Body of pancreas (tissue), 4 donors: ENCODE measurements at regions not wholly inside any gene's neighbourhood (a gene's known extent, or its start where the extent isn't known, plus 50 kb on each side); places are given as distances from the start of the nearest gene placed in this dataset.
"Not testable (repeated sequence)": the region's sequence is repeated elsewhere in the genome, so short reads cannot be mapped to it uniquely, and the experiment has no call there.

Experiments used
- ATAC-seq: fragments of 150-250 bp; one replicate; pipeline ENCODE4 v1.9.1; 2016
- DNase-seq, 4 donors: peaks; one replicate each; pipeline ENCODE4 v3.0.0-alpha.2; 2019
- H3K27ac ChIP-seq, 4 donors: fragments of 200-600 bp; sonication (generic); 1 replicate in 3 of 4; 2 replicates in 1 of 4; pipeline versions ENCODE4 v1.5.1 to v1.6.1; 2016 to 2019; ENCODE audit warnings: mild to moderate bottlenecking in 1 of 4, mixed read lengths in 1 of 4, moderate library complexity in 1 of 4
- H3K27me3 ChIP-seq, 2 donors: fragments of 200-600 bp; sonication (generic); one replicate each; pipeline ENCODE4 v1.6.0; 2016; ENCODE audit warnings: mild to moderate bottlenecking in 1 of 2
- H3K36me3 ChIP-seq, 2 donors: fragments of 200-600 bp; sonication (generic); replicated peaks in 1 of 2; 2 replicates each; pipeline ENCODE4 v1.5.1; 2016; ENCODE audit warnings: low read depth in 2 of 2; ENCODE audit not compliant: insufficient read depth in 1 of 2
- H3K4me1 ChIP-seq: fragments of 200-600 bp; sonication (generic); one replicate; pipeline ENCODE4 v1.6.0; 2016
- H3K4me3 ChIP-seq, 2 donors: fragments of 200-600 bp; sonication (generic); 1 replicate in 1 of 2; 2 replicates in 1 of 2; pipeline ENCODE4 v1.5.1; 2016 to 2019
- H3K9me3 ChIP-seq, 3 donors: fragments of 200-600 bp; sonication (generic); 1 replicate in 2 of 3; 2 replicates in 1 of 3; pipeline ENCODE4 v1.5.1; 2016
- POLR2A ChIP-seq, 3 donors: fragments of 450-650 bp; IDR thresholded peaks; one replicate each; pipeline ENCODE4 v1.6.1; 2016; ENCODE audit warnings: antibody characterized with exemption in 3 of 3, mild to moderate bottlenecking in 2 of 3
- WGBS, 2 donors: methylation state at CpG; one replicate each; pipeline ENCODE4 v1.1.5; 2017; 5-methylcytosine and 5-hydroxymethylcytosine counted together
- intact Hi-C: fragments of 100-400 bp; cut with DNase I; formaldehyde crosslinking; loops from one replicate; pipeline ENCODE4 v1.15.1; 2023
- TF ChIP-seq, protein P1 (sequence below), 7 experiments: fragments of 450-650 bp in 4 of 7; fragments of 200-600 bp in 3 of 7; sonication (generic) in 3 of 7; IDR thresholded peaks; one replicate each; pipeline ENCODE4 v1.5.1; 2016 to 2019; ENCODE audit warnings: antibody characterized with exemption in 7 of 7

GRCh38 chr5:16987776-16988175 is 51.7 kb upstream of the MYO10 start:
- Histone ChIP-seq H3K27ac (no peak overlapping the region), H3K36me3 (no peaks in the 10 kb centered on the region), H3K27me3 (no peaks in the 10 kb centered on the region), H3K4me3 (no peak overlapping the region), H3K4me1 (no peaks in the 10 kb centered on the region), H3K9me3 (no peaks in the 10 kb centered on the region)
- TF ChIP-seq, protein P1, sequence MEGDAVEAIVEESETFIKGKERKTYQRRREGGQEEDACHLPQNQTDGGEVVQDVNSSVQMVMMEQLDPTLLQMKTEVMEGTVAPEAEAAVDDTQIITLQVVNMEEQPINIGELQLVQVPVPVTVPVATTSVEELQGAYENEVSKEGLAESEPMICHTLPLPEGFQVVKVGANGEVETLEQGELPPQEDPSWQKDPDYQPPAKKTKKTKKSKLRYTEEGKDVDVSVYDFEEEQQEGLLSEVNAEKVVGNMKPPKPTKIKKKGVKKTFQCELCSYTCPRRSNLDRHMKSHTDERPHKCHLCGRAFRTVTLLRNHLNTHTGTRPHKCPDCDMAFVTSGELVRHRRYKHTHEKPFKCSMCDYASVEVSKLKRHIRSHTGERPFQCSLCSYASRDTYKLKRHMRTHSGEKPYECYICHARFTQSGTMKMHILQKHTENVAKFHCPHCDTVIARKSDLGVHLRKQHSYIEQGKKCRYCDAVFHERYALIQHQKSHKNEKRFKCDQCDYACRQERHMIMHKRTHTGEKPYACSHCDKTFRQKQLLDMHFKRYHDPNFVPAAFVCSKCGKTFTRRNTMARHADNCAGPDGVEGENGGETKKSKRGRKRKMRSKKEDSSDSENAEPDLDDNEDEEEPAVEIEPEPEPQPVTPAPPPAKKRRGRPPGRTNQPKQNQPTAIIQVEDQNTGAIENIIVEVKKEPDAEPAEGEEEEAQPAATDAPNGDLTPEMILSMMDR (IDR thresholded peaks at IDR 0.05) = no peak
- no peak for TF ChIP-seq POLR2A (IDR thresholded peaks at IDR 0.05)
- DNase-seq (no peak), ATAC-seq (no peak)
- WGBS, 2 donors = 21 to 35% methylated on average over 1 of the region's 1 CpG
- intact Hi-C loops = no loop called here

DNA sequence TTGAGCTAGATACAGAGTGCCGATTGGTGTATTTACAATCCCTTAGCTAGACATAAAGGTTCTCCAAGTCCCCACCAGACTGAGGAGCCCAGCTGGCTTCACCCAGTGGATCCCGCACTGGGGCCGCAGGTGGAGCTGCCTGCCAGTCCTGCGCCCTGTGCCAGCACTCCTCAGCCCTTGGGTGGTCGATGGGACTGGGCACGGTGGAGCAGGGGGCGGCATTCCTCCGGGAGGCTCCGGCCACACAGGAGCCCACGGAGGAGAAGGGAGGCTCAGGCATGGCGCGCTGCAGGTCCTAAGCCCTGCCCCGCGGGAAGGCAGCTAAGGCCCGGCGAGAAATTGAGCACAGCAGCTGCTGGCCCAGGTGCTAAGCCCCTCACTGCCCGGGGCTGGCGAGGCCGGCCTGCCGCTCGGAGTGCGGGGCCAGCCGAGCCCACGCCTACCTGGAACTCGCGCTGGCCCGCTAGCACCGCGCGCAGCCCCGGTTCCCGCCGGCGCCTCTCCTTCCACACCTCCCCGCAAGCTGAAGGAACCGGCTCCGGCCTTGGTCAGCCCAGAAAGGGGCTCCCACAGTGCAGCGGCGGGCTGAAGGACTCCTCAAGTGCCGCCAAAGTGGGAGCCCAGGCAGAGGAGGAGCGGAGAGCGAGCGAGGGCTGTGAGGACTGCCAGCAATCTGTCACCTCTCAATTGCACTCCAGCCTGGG is 54.9 kb upstream of the MYO10 start:
- H3K27ac ChIP-seq, H3K9me3 ChIP-seq, H3K27me3 ChIP-seq, DNase-seq, H3K4me3 ChIP-seq, H3K4me1 ChIP-seq, ATAC-seq, intact Hi-C loops, H3K36me3 ChIP-seq: not testable (repeated sequence)
- 90 to 94% methylated on average over 9 to 41 of the region's 43 CpGs for WGBS, 2 donors

DNA sequence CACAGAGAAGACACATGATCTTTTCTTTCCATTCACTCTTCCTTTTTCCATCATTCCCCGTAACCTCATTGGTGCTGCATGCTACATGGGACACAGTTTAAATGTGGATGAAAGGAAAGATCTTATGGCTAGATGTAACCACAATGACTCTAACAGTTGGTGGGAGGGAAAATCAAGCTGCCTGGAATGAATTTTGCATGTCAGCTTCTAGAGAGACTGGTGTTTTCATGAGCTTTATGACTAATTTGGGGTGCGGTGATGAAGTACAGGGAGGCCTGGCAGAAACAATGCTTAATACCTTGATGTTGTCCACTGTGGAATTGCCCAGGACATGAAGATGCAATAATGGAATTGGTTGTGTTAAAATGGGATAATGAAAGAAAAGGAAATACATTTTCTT is 55.9 kb upstream of the MYO10 start:
- Histone ChIP-seq H3K36me3 (no peaks in the 10 kb centered on the region), H3K27ac (no peak overlapping the region), H3K4me3 (no peak overlapping the region), H3K4me1 (no peaks in the 10 kb centered on the region), H3K27me3 (no peaks in the 10 kb centered on the region), H3K9me3 (no peaks in the 10 kb centered on the region)
- DNase-seq (no peak), ATAC-seq (no peak)
- intact Hi-C loops = no loop called here
- 94 to 100% methylated on average over 2 of the region's 2 CpGs for WGBS, 2 donors
- TF ChIP-seq POLR2A (IDR thresholded peaks at IDR 0.05) = no peak
- TF ChIP-seq, protein P1 (IDR thresholded peaks at IDR 0.05) = no peak

GRCh38 chr5:16992444-16992843 is 56.4 kb upstream of the MYO10 start:
- no peak for DNase-seq
- Histone ChIP-seq H3K27me3 (no peaks in the 10 kb centered on the region), H3K27ac (no peak overlapping the region), H3K9me3 (no peaks in the 10 kb centered on the region), H3K36me3 (no peaks in the 10 kb centered on the region), H3K4me1 (no peaks in the 10 kb centered on the region), H3K4me3 (no peak overlapping the region)
- TF ChIP-seq POLR2A (IDR thresholded peaks at IDR 0.05) = no peak
- TF ChIP-seq, protein P1 (IDR thresholded peaks at IDR 0.05) = no peak
- intact Hi-C loops = no loop called here
- 58 to 67% methylated on average over 5 of the region's 5 CpGs for WGBS, 2 donors
- ATAC-seq = no peak

DNA sequence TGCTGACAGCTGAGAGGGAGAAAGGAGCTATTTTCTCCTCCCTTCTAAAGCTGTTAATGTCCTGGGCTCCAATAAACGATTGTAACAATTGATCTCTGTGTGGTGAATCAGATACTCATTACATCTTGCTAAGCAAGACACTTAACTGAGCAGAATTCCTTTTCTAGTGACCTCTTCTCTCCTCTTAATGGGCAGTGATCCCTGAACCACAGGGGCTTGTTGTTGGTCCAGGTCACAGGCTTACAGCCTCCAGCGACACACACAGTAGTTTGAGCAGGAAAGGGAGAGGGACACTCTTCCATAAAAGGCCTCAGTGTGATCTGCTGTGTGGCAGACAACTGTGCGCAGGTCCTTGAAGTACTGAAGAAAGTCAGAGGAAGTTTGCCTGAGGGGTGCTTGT is 58.5 kb upstream of the MYO10 start:
- 65 to 76% methylated on average over 3 of the region's 3 CpGs for WGBS, 2 donors
- ATAC-seq (no peak), DNase-seq (no peak)
- Histone ChIP-seq H3K4me1 (no peaks in the 10 kb centered on the region), H3K9me3 (no peaks in the 10 kb centered on the region), H3K27me3 (no peaks in the 10 kb centered on the region), H3K4me3 (no peak overlapping the region), H3K36me3 (no peaks in the 10 kb centered on the region), H3K27ac (no peak overlapping the region)
- TF ChIP-seq POLR2A (IDR thresholded peaks at IDR 0.05) = no peak
- TF ChIP-seq, protein P1 (IDR thresholded peaks at IDR 0.05) = no peak
- intact Hi-C loops = no loop called here
